Skeletal muscle satellite cell (primary cell): ENCODE measurements at regions not wholly inside any gene's neighbourhood (a gene's known extent, or its start where the extent isn't known, plus 50 kb on each side); places are given as distances from the start of the nearest gene placed in this dataset.

ENCODE experiments used
- H3K27me3 ChIP-seq: 2 replicates; pipeline ENCODE4 v1.7.0; 2013; ENCODE audit warnings: low read length; ENCODE audit not compliant: control insufficient read depth, insufficient read depth
- H3K36me3 ChIP-seq: 2 replicates; pipeline ENCODE4 v1.7.0; 2013; ENCODE audit warnings: mild to moderate bottlenecking, control low read depth, low read length; ENCODE audit not compliant: insufficient read depth
- H3K4me1 ChIP-seq: 2 replicates; pipeline ENCODE4 v1.7.0; 2013; ENCODE audit warnings: low read length; ENCODE audit not compliant: control insufficient read depth, insufficient read depth
- H3K4me2 ChIP-seq: 2 replicates; pipeline ENCODE4 v1.7.0; 2013; ENCODE audit warnings: mild to moderate bottlenecking, low read length
- H3K4me3 ChIP-seq: 2 replicates; pipeline ENCODE4 v1.7.0; 2013; ENCODE audit warnings: low read length
- H3K9ac ChIP-seq: 2 replicates; pipeline ENCODE4 v1.7.0; 2013; ENCODE audit warnings: mild to moderate bottlenecking, low read depth, low read length, moderate library complexity
- H3K9me3 ChIP-seq: replicated peaks from 2 replicates; pipeline ENCODE4 v1.7.0; 2013; ENCODE audit warnings: mild to moderate bottlenecking, control low read depth, low read length

GRCh38 chr11:116062129-116062489, 557.9 kb upstream of the CADM1 start:
- H3K27me3 ChIP-seq, result no peaks in the 10 kb centered on the region
- no peaks in the 10 kb centered on the region for H3K36me3 ChIP-seq
- no peak overlapping the region for H3K9ac ChIP-seq
- no peak overlapping the region for H3K4me3 ChIP-seq
- H3K4me2 ChIP-seq, result no peak overlapping the region
- peaks cover 6% of the 10 kb centered on the region for H3K9me3 ChIP-seq
- no peaks in the 10 kb centered on the region for H3K4me1 ChIP-seq

- H3K9me3 ChIP-seq, result peaks cover 6% of the 10 kb centered on the region
- no peaks in the 10 kb centered on the region for H3K27me3 ChIP-seq
- H3K4me3 ChIP-seq, result no peak overlapping the region
- H3K4me2 ChIP-seq, result no peak overlapping the region
- no peaks in the 10 kb centered on the region for H3K4me1 ChIP-seq
- no peaks in the 10 kb centered on the region for H3K36me3 ChIP-seq
- H3K9ac ChIP-seq, result no peak overlapping the region
Observed at GRCh38 chr11:116061322-116061721, 557.1 kb upstream of the CADM1 start.

DNA sequence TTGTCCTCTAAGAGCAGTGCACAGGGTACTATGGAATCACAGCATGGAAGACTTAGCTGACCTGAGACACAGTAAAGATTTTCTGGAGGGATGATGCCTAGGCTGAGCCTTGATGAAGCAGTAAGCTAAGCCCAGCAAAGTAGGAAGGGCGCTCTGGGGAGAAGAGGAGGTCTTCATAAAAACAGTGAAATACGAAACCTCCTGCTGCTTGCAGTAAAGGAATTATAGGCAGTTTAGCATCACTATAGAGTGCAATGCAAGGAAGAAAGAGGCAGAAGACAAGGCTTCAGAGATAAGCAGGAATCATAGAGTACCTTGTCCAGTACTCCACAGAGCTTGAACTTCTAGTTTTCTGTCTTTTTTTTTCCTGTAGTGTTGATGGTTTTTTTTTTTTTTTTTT, 555.7 kb upstream of the CADM1 start:
- Histone ChIP-seq H3K9me3 (peaks cover 3% of the 10 kb centered on the region), H3K9ac (no peak overlapping the region), H3K36me3 (no peaks in the 10 kb centered on the region), H3K4me1 (no peaks in the 10 kb centered on the region), H3K27me3 (no peaks in the 10 kb centered on the region), H3K4me3 (no peak overlapping the region), H3K4me2 (no peak overlapping the region)

GRCh38 chr11:116057000-116057399, 552.8 kb upstream of the CADM1 start:
- no peaks in the 10 kb centered on the region for H3K9me3 ChIP-seq
- no peak overlapping the region for H3K4me3 ChIP-seq
- no peaks in the 10 kb centered on the region for H3K4me1 ChIP-seq
- no peaks in the 10 kb centered on the region for H3K36me3 ChIP-seq
- no peak overlapping the region for H3K9ac ChIP-seq
- H3K27me3 ChIP-seq, result no peaks in the 10 kb centered on the region
- no peak overlapping the region for H3K4me2 ChIP-seq

- no peak overlapping the region for H3K4me3 ChIP-seq
- H3K9ac ChIP-seq, result no peak overlapping the region
- no peaks in the 10 kb centered on the region for H3K36me3 ChIP-seq
- no peaks in the 10 kb centered on the region for H3K4me1 ChIP-seq
- no peak overlapping the region for H3K4me2 ChIP-seq
- no peaks in the 10 kb centered on the region for H3K27me3 ChIP-seq
- H3K9me3 ChIP-seq, result no peaks in the 10 kb centered on the region
Observed at GRCh38 chr11:116055064-116055463, 550.8 kb upstream of the CADM1 start.

DNA sequence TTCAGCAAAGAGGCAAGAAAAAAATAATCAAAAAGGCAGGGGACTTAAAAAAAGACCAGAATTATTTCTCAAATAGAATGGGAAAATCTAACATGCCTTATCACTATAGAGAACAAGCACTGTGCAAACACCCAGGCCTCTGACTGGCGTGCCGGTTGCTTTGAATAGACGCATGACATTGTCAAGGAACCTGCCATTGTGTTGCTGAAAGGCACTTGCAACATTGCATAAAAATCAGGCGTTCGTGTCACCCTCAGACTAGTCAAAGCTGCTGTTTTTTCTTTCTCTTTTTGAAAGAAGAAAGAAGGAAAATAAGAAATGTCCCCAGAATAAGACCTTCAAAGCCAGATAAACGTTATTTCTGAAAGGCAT, 549.3 kb upstream of the CADM1 start:
- H3K27me3 ChIP-seq, result no peaks in the 10 kb centered on the region
- no peak overlapping the region for H3K9ac ChIP-seq
- no peaks in the 10 kb centered on the region for H3K36me3 ChIP-seq
- no peak overlapping the region for H3K4me2 ChIP-seq
- no peaks in the 10 kb centered on the region for H3K4me1 ChIP-seq
- H3K4me3 ChIP-seq, result no peak overlapping the region
- H3K9me3 ChIP-seq, result no peaks in the 10 kb centered on the region

DNA sequence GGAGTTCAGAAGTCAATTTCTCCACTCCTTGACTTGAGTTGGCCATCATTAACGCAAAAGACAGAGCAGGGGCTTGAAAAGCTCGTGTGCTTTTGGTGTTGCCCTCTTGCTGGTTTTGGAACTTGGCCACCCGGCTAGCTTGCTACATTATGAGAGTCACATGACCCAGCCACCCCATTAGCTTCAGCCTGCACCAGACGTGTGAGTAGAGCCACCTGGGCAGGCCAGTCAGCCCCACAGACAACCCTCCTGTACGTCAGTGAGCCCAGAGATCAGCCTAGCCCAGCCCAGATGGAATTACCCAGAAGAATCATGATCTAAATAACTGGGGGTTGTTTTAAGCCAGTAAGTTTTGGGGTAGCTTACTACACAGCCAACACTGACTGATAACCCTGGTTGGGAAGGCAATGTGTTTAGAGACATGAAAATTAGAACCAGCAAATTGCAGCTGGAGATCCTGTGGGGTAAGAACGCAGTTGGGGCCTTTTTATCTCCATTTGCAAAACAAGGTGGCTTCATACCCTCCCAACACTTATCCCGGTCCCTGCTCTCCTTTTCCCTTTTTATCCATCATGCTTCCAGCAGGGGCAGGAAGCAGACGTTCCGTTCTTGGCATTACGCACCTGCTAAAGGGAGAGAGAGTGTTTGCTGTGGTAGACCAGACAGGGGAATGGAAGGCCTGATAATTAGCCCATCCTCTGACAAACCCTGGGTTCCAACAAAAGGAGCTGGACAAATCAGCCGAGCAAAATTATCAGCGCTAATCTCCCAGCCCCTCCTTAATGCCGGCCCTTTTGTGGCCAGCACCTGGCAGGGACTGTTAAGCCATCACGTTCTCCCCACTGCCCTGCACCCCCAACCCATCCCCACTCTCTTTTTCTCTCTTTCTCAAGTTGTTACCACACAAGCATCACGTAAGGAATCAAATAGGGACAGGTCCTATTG, 548.7 kb upstream of the CADM1 start:
- Histone ChIP-seq H3K9me3 (peaks cover 5% of the 10 kb centered on the region), H3K27me3 (no peaks in the 10 kb centered on the region), H3K9ac (no peak overlapping the region), H3K4me1 (no peaks in the 10 kb centered on the region), H3K4me2 (no peak overlapping the region), H3K36me3 (no peaks in the 10 kb centered on the region), H3K4me3 (no peak overlapping the region)

GRCh38 chr11:116051494-116051893, 547.3 kb upstream of the CADM1 start:
- Histone ChIP-seq H3K27me3 (no peaks in the 10 kb centered on the region), H3K4me2 (no peak overlapping the region), H3K9ac (no peak overlapping the region), H3K9me3 (peaks cover 5% of the 10 kb centered on the region), H3K36me3 (no peaks in the 10 kb centered on the region), H3K4me1 (no peaks in the 10 kb centered on the region), H3K4me3 (no peak overlapping the region)

DNA sequence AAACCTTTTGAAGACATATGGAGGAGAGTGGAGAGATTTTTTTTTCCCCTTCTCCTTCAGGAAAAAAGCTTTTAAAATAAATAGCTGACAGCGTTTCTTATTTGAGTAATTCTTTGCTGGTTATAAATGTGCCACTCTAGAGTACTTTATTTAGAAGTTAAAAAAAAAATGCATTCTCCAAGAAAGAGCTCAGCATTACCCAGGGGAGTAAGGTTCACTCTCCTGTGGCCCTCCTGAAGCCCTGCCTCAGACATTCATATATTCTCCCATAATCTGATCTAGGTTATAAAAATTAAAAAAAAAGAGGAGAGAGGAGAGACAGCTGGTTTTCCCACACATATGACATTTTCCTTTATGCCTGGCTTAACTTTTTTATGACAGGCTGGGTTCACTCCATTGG, 545.2 kb upstream of the CADM1 start:
- no peak overlapping the region for H3K4me3 ChIP-seq
- H3K4me1 ChIP-seq, result no peaks in the 10 kb centered on the region
- H3K9me3 ChIP-seq, result peaks cover 5% of the 10 kb centered on the region
- no peaks in the 10 kb centered on the region for H3K27me3 ChIP-seq
- no peaks in the 10 kb centered on the region for H3K36me3 ChIP-seq
- H3K9ac ChIP-seq, result no peak overlapping the region
- no peak overlapping the region for H3K4me2 ChIP-seq

GRCh38 chr11:116046127-116046526, 541.9 kb upstream of the CADM1 start:
- Histone ChIP-seq H3K9ac (no peak overlapping the region), H3K36me3 (no peaks in the 10 kb centered on the region), H3K9me3 (peaks cover 15% of the 10 kb centered on the region), H3K27me3 (no peaks in the 10 kb centered on the region), H3K4me1 (no peaks in the 10 kb centered on the region), H3K4me3 (no peak overlapping the region), H3K4me2 (no peak overlapping the region)

DNA sequence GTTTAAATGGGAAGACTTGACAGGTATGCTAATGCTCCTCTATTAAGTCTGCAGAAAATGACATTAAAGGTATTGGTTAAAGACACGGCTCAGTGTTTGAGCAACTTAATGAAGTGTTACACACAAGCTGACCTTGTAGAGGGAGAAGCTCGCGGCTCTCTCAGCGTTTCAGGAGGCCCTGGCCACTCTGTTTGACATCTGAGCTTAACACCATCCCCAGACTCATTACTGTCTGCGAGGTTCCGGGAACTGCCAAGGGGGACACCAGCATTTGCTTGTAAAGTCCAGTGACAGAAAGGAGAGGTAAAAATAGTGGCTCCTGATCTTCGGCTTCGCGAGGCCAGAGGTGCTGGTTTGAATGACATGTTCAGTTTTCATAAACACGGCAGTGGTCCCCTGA, 540.7 kb upstream of the CADM1 start:
- H3K9ac ChIP-seq, result no peak overlapping the region
- no peak overlapping the region for H3K4me3 ChIP-seq
- no peaks in the 10 kb centered on the region for H3K27me3 ChIP-seq
- H3K9me3 ChIP-seq, result peaks cover 15% of the 10 kb centered on the region
- no peak overlapping the region for H3K4me2 ChIP-seq
- H3K4me1 ChIP-seq, result no peaks in the 10 kb centered on the region
- no peaks in the 10 kb centered on the region for H3K36me3 ChIP-seq

DNA sequence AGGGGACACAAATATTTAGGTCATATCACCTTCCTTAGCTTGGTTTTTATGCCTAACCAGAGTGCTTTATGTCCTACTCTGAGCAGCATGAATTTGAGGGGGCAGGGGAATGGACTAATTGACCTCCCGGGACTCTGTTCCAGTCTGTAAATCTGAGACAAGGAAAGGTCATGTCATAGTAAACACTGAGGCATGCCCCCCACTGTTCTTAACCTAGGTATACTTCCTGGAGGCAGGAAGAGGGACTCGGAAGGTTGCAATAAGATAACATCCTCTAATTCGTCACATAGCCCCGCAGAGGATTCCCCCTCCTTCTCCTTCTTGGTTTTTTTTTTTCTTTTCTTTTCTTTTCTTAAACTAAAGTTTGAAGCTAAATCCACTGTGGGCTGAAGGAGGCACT, 540.3 kb upstream of the CADM1 start:
- Histone ChIP-seq H3K36me3 (no peaks in the 10 kb centered on the region), H3K27me3 (no peaks in the 10 kb centered on the region), H3K4me1 (no peaks in the 10 kb centered on the region), H3K9ac (no peak overlapping the region), H3K4me2 (no peak overlapping the region), H3K4me3 (no peak overlapping the region), H3K9me3 (peaks cover 15% of the 10 kb centered on the region)
